Keratinocyte (primary cell): ENCODE measurements at regions not wholly inside any gene's neighbourhood (a gene's known extent, or its start where the extent isn't known, plus 50 kb on each side); places are given as distances from the start of the nearest gene placed in this dataset.

Source experiments
- DNase-seq: peaks from one replicate; pipeline ENCODE4 v3.0.0-alpha.2; 2011; ENCODE audit warnings: low read depth, missing footprints, low spot score
- FAIRE-seq: peaks from 2 replicates; lab custom pipeline; 2011; peaks lifted over from hg19 to GRCh38; lab: Jason Lieb, UNC
- H2AFZ ChIP-seq: 2 replicates; pipeline ENCODE4 v1.6.0; 2012; ENCODE audit warnings: low read length, control low read depth, inconsistent platforms; ENCODE audit not compliant: control insufficient read depth
- H3K27ac ChIP-seq: 2 replicates; pipeline ENCODE4 v1.5.1; 2011; ENCODE audit warnings: low read length; ENCODE audit not compliant: control insufficient read depth, insufficient read depth
- H3K27me3 ChIP-seq: 3 replicates; pipeline ENCODE4 v1.6.0; 2011; ENCODE audit warnings: low read length; ENCODE audit not compliant: control insufficient read depth, insufficient read depth; ENCODE audit errors: extremely low read depth
- H3K36me3 ChIP-seq, 2 experiments: 2 replicates in 1 of 2; 3 replicates in 1 of 2; pipeline ENCODE4 v1.5.1; 2011; ENCODE audit warnings: low read length in 2 of 2, mild to moderate bottlenecking in 1 of 2; ENCODE audit not compliant: control insufficient read depth in 2 of 2, insufficient read depth in 2 of 2; ENCODE audit errors: extremely low read depth in 1 of 2
- H3K4me1 ChIP-seq: 3 replicates; pipeline ENCODE4 v1.5.1; 2011; ENCODE audit warnings: low read length; ENCODE audit not compliant: control insufficient read depth, insufficient read depth; ENCODE audit errors: extremely low read depth
- H3K4me2 ChIP-seq: 3 replicates; pipeline ENCODE4 v1.6.0; 2011; ENCODE audit warnings: low read depth, low read length; ENCODE audit not compliant: control insufficient read depth, insufficient read depth; ENCODE audit errors: extremely low read depth
- H3K4me3 ChIP-seq, 3 experiments: fragments of 200-600 bp in 1 of 3; sonication (generic) in 1 of 3; 2 replicates in 2 of 3; 3 replicates in 1 of 3; pipeline ENCODE4 v1.5.1; 2011 to 2016; ENCODE audit warnings: low read length in 3 of 3, mild to moderate bottlenecking in 3 of 3, control low read depth in 2 of 3, inconsistent platforms in 1 of 3, low read depth in 1 of 3, mixed read lengths in 1 of 3, mixed run types in 1 of 3, moderate library complexity in 1 of 3; ENCODE audit not compliant: control insufficient read depth in 2 of 3, insufficient read depth in 2 of 3; ENCODE audit errors: extremely low read depth in 1 of 3
- H3K79me2 ChIP-seq: 2 replicates; pipeline ENCODE4 v1.6.0; 2012; ENCODE audit warnings: low read length; ENCODE audit not compliant: control insufficient read depth, insufficient read depth
- H3K9ac ChIP-seq: 3 replicates; pipeline ENCODE4 v1.6.0; 2011; ENCODE audit warnings: low read length; ENCODE audit not compliant: control insufficient read depth, insufficient read depth; ENCODE audit errors: extremely low read depth
- H3K9me1 ChIP-seq: 3 replicates; pipeline ENCODE4 v1.6.0; 2011; ENCODE audit warnings: low read length; ENCODE audit not compliant: control insufficient read depth, insufficient read depth; ENCODE audit errors: extremely low read depth
- H3K9me3 ChIP-seq: 2 replicates; pipeline ENCODE4 v1.5.1; 2012; ENCODE audit warnings: low read depth, low read length; ENCODE audit not compliant: control insufficient read depth
- H4K20me1 ChIP-seq: 3 replicates; pipeline ENCODE4 v1.6.0; 2011; ENCODE audit warnings: low read length; ENCODE audit not compliant: control insufficient read depth, insufficient read depth; ENCODE audit errors: extremely low read depth
- CTCF ChIP-seq, 3 experiments: IDR thresholded peaks in 1 of 3; conservative IDR thresholded peaks in 1 of 3; optimal IDR thresholded peaks in 1 of 3; 2 replicates in 2 of 3; 3 replicates in 1 of 3; pipeline versions ENCODE3 to v1.5.1; 2011; ENCODE audit warnings: low read length in 3 of 3, mild to moderate bottlenecking in 3 of 3, moderate library complexity in 2 of 3, control low read depth in 1 of 3, inconsistent platforms in 1 of 3; ENCODE audit not compliant: insufficient read depth in 2 of 3; ENCODE audit errors: extremely low read depth in 1 of 3
- EZH2 ChIP-seq: IDR thresholded peaks from one replicate; pipeline ENCODE4 v1.6.1; 2012; ENCODE audit warnings: inconsistent platforms, mild to moderate bottlenecking, low read length, moderate library complexity
- dilution Hi-C: fragments of 300-500 bp; cut with MboI; formaldehyde crosslinking; loops from one replicate; pipeline ENCODE4 v1.7.0; 2020; ENCODE audit warnings: low sequenced_read_pairs; ENCODE audit not compliant: extremely low pct_ligation_motif_present

DNA sequence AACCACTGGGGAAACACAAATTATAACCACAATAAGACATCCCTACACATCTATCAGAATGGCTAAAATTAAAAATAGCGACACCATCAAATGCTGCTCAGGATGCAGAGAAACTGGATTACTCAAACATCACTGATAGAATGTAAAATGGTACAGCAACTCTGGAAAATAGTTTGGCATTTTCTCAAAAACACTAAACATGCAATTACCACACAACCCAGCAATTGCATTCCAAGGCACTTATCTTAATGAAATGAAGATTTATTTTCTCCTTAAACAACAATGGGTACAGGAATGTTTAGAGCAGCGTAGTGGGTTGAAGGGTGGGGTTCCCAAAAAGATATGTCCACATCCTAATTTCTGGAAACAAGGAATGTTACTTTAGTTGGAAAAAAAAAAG lies 309.0 kb upstream of the PMFBP1 start:
- no peaks in the 10 kb centered on the region for H3K4me1 ChIP-seq
- FAIRE-seq (no peak), DNase-seq (no peak)
- no peaks in the 10 kb centered on the region for H3K79me2 ChIP-seq
- TF ChIP-seq EZH2 (no peak), CTCF (optimal IDR thresholded peaks at IDR 0.05 in 1 of 3, IDR thresholded peaks at IDR 0.05 in 1 of 3, conservative IDR thresholded peaks at IDR 0.05 in 1 of 3; ENCODE audit: extremely low read depth in 1 of 3, insufficient read depth in 2 of 3, low read length in 3 of 3) (no peak)
- no peaks in the 10 kb centered on the region for H3K27me3 ChIP-seq
- no peak overlapping the region for H2AFZ ChIP-seq
- H3K36me3 ChIP-seq, result no peaks in the 10 kb centered on the region
- no peak overlapping the region for H3K4me2 ChIP-seq
- H3K9me3 ChIP-seq, result no peaks in the 10 kb centered on the region
- no peaks in the 10 kb centered on the region for H4K20me1 ChIP-seq
- no peaks in the 10 kb centered on the region for H3K9me1 ChIP-seq
- dilution Hi-C loops, result no loop called here
- no peak overlapping the region for H3K9ac ChIP-seq
- H3K4me3 ChIP-seq, result no peak overlapping the region
- H3K27ac ChIP-seq, result no peak overlapping the region

GRCh38 chr16:72475688-72476087 lies 303.7 kb upstream of the PMFBP1 start:
- DNase-seq, result no peak
- Histone ChIP-seq H3K9ac (no peak overlapping the region), H3K9me1 (no peaks in the 10 kb centered on the region), H3K79me2 (no peaks in the 10 kb centered on the region), H3K27me3 (no peaks in the 10 kb centered on the region), H3K9me3 (no peaks in the 10 kb centered on the region), H3K4me2 (no peak overlapping the region), H3K4me1 (no peaks in the 10 kb centered on the region), H2AFZ (no peak overlapping the region), H4K20me1 (no peaks in the 10 kb centered on the region), H3K36me3 (no peaks in the 10 kb centered on the region), H3K4me3 (no peak overlapping the region), H3K27ac (no peak overlapping the region)
- no peak for FAIRE-seq
- TF ChIP-seq EZH2 (no peak), CTCF (optimal IDR thresholded peaks at IDR 0.05 in 1 of 3, IDR thresholded peaks at IDR 0.05 in 1 of 3, conservative IDR thresholded peaks at IDR 0.05 in 1 of 3; ENCODE audit: extremely low read depth in 1 of 3, insufficient read depth in 2 of 3, low read length in 3 of 3) (no peak)
- dilution Hi-C loops, result no loop called here
